ENCODE measurements at regions not wholly inside any gene's neighbourhood (a gene's known extent, or its start where the extent isn't known, plus 50 kb on each side); places are given as distances from the start of the nearest gene placed in this dataset.
A peak's percentile ranks its signal among the peaks of the same experiment; 100 is the strongest.
"Not testable (repeated sequence)": the region's sequence is repeated elsewhere in the genome, so short reads cannot be mapped to it uniquely, and the experiment has no call there.

- no peak for DNase-seq
Measured at GRCh38 chr18:43744960-43745745, 467.9 kb upstream of the SYT4 start.

DNA sequence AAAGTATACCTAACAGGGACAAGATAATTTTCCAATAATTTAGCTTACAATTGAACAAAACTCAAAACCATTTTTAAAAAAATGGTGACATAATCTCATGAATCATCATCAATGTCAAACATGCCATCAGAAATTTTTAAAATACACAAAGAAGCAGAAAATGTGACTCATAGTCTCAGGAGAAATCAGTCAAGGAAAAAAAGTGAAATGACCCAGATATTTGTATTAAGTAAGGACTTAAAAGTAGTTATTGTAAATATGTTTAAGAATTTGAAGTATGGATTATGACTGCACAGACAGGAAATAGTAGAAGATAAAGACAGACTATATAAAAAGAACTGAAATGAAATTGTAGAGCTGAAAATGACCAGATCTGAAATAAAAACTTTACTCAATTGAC, 473.9 kb upstream of the SYT4 start:
- DNase-seq: no peak

GRCh38 chr18:43751835-43752234, 474.5 kb upstream of the SYT4 start:
- no peak for DNase-seq

- DNase-seq: no peak
Measured at GRCh38 chr18:43757273-43757672, 480.0 kb upstream of the SYT4 start.

DNA sequence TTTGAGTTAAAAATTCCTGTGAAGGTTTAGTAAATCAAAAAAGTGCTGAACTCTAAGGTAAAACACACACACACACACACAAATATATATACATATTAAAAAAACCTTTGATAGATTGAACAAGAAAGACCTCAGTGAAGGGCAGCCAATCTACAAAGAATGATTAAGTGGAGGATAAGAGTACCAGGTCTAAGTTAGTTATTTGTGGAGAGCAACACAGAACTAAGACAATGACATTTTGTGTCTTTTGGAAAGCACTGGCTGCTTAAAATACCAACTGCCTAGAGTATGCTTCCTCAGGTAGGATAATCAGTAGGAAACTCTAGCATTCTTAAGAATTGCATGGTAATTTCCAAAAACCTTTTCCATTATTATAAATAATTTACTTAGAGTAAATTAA, 481.4 kb upstream of the SYT4 start:
- DNase-seq: no peak

DNA sequence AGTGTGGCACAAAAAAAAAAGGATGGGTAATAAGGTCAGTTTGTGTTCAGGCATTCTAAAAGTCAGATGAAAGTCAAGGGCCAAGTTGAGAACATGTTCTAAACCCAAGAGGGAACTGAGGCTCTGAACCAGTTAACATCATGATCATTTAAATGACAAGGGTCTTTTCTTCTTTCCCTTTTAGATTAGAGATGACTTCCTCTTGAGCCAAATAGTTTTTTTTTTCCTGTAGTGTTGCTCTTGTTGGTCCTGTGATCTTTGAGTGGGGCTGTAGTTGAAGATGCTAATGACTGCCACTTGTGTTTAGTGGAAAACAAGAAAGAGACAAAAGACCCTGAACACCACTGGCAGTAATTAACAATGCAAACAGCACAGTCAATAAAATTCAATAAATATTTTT, 482.7 kb upstream of the SYT4 start:
- no peak for DNase-seq

GRCh38 chr18:43772907-43773306, 495.6 kb upstream of the SYT4 start:
- peak; percentile 36 for DNase-seq

DNA sequence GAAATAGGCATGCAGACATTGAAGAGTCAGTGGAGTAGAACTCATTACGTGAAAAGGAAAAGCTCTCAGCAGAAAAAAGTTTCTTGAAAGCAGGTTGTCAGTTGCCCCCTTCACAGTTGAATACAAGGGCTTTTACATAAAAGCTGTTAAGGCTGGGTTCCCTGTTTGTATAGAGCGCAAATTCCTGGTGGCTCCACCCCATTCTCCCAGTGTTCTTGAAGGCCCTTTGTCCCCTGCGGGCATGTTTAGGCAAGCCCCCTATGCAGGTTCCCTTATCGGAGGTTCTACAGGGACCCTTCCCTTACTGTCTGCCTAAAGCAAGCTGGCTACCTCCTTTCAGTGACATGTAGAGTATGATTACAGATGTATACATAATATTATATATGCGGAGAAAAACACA, 497.2 kb upstream of the SYT4 start:
- no peak for DNase-seq

DNA sequence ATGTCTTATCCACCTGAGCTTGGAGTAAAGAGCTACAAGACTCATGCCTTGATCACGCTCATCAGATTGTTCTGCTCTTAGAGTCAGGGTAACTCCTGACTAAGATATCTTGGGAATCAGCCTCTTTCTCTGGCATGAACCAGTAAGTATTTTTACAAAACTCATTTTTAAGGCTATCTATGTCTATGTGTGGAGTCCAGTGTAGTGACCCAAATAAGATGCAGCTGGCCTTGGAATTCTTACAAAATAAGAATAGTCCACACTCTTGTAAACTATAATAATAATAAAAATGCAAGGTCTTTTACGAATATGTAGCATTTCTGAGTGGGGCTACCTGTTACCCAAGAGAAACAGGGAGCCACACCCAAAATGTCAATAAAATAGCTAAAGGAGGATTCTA, 498.3 kb upstream of the SYT4 start:
- no peak for DNase-seq

- DNase-seq: no peak
Measured at GRCh38 chr18:43776997-43777396, 499.7 kb upstream of the SYT4 start.

DNA sequence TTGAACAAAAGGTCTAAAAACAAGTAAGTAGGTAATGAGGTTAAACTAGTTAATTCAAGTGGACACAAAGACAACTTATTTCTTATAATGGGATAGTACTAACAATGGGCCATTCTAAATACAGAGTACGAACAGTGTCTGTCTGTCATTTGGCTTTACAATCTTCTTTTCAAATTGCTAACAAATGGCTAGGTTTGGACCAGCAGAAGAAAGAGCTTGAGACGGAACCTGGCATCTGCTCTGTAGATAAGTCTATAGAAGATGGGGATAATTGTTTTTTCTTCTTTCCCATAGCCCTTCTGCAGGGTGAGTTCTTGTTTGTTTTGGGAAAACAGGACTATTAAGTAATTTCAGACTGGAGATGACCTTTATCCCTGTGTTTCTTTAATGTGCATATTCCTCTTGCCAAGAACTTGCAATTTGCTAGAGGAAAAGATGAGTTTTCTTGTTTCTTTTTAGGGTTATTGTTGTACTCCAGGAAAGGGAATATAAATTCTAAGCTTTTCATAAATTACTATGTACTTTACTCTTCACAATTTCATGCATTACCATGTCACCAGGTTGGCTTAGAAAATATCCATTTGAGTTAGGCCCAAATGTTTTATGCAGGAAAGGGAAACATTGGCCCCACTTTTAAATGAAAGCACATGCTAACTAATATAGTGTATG, 500.5 kb upstream of the SYT4 start:
- no peak for DNase-seq

DNA sequence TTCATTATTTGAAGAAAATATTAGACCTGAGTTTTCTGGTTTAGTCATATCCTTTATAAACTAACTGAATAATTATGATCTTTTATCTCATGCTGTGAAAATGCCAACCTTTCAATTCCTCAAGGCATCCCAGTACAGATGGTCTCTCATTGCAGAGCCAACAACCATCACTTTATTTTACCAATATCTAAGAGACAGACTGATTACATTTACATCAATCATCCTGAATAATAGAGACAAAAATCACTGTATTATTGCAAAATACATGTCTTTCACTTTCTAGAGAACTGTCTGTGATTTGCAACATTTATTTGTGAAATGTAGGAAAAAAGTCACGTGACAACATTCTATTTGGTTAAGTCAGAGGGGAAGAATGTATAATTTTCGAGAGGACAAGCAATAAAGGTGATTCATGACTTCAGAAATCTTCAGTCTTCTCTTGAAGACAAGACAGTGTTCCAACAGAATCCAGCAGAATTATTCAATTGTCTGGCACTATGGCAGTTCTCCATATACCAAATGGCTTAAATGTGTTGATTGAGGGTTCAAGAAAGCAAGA, 503.6 kb upstream of the SYT4 start:
- DNase-seq: no peak

DNA sequence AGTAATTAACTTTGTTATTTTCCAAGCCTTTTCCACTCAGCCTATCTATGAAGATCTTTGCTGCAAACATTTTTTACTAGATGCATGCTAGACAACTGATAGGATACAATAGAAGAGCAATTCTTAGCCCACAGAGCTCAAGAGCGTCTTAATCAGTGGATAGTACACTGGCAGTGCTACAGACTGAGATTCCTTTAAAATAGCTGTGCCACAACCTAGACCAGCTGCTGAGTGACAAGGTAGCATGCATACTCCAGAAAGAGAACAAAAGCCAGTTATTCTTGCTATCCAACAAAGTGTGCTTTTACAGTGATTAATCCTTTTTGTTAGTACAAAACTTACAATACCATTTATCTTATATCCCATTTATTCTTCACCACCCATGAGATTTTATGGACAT, 507.9 kb upstream of the SYT4 start:
- DNase-seq: no peak

GRCh38 chr18:43786893-43787292, 509.6 kb upstream of the SYT4 start:
- DNase-seq: no peak

- DNase-seq: not testable (repeated sequence)
Measured at GRCh38 chr18:43787721-43788120, 510.4 kb upstream of the SYT4 start.

DNA sequence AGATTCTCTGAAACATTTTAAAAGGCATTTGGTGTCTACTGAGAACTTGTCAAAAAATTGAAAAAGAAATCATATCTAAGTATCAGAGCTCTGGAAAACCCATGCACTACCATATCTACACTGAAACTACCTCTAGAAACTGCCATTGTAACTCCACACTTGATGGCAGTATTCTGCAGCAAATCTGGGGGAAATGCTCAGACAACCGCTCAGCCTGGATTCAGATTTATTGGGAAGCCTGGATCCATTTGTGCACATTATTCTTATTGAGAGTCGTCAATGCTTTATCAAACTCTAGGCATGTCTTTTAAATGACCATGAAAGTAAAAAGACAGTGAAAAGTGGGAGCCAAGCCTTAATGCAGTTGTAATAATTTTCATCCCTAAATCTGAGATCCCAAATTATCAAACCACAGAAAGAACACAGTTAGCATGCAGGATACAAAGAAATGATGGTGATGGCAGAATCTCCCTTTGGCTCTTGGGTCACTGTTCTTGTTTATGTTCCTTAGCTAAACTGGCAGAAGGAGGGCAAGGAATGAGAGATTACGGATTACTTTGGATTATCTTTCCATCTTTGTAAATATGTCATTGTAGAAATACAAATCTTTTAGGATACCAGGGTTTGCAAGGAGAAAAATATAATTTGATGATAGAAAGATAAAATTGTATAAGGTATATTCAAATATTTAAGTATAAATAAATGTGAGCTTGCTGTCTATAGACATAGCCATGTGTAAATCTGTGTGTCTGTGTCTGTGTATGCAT, 512.1 kb upstream of the SYT4 start:
- peak; percentile 45 for DNase-seq

- no peak for DNase-seq
Measured at GRCh38 chr18:43793910-43794309, 516.6 kb upstream of the SYT4 start.

DNA sequence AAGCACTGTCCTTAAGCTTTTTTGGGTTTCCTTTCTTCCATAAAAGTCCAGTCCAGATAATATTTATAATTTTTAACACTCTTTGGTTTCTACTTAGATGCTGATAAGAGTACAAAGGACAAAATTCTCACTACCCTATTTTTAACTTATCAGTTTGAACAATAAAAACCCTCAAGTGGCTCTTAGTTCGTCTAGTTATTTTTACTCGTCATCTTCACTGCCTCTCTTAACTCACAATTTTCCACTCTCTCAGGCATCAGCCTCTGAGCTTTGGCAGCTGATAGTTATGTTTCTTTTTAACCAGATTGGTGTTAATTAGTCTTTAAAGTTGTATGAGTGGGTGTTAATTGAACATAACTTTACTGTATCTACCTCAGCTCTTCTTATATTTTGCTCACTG, 517.1 kb upstream of the SYT4 start:
- no peak for DNase-seq

DNA sequence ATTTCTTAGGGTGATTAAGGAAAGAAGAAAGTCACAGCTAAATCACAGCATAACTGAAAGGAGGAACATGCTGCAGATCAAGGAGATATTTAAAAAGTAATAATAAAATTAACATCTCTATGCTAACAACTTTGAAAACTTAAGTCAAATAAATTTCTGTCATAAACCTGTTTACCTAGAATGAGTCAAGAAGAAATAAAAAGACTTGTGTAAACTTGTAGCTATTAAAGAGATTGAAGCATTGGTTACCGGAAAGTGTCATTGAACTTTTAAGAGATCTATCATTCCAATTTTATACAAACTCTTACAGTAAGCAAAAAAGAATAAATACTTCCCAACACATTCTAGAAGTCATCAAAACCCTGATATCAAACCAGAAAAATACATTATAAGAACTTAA, 520.1 kb upstream of the SYT4 start:
- DNase-seq: no peak

DNA sequence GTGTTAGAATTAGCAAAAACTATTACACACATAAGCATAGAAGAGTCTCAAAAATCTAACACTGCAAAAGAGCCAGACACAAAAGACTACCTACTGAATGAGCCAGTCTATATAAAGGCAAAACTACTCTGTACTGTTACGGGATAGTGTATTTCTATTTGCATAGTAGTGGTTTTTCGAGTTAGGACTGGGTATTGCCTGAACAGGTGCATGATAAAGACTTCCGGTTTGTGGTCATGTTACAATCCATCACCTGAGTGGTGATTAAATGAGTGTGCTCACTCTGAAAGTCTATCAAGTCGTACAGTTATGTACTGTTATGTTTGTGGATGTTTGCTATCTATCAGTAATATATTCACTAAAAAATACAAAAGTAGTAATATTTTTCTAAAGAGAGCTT, 523.3 kb upstream of the SYT4 start:
- DNase-seq: no peak

GRCh38 chr18:43805646-43806194, 528.4 kb upstream of the SYT4 start:
- no peak for DNase-seq

GRCh38 chr18:43812627-43813026, 535.3 kb upstream of the SYT4 start:
- DNase-seq: no peak

DNA sequence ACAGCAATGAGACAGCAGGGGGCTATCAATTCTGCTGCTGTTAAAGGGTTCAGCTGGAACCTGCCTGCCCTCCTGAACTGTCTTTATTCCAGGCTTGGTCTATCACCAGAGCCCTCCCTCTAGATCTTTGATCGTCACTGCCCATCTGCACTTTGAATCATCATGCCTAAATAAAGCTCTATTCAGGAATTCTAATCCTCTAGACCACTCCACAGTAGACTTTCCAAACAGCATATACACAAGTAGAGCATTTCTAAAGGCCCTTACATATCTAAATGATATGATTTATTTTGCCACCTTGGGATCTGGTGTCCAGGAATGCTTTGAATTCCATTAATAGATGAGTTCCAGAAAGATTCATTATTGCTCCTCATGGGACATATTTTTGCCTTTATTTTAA, 542.1 kb upstream of the SYT4 start:
- no peak for DNase-seq

All from femur (tissue), 1 donor.